GM06990 (cell line): ENCODE measurements at regions not wholly inside any gene's neighbourhood (a gene's known extent, or its start where the extent isn't known, plus 50 kb on each side); places are given as distances from the start of the nearest gene placed in this dataset.

Source experiments
- DNase-seq: peaks from one replicate; pipeline ENCODE4 v3.0.0-alpha.2; 2011; ENCODE audit not compliant: insufficient read length; ENCODE audit errors: extremely low read depth
- H3K27me3 ChIP-seq: replicated peaks from 2 replicates; pipeline ENCODE4 v1.6.0; 2011; ENCODE audit warnings: low read length; ENCODE audit not compliant: control insufficient read depth, insufficient read depth
- H3K36me3 ChIP-seq: 2 replicates; pipeline ENCODE4 v1.5.1; 2011; ENCODE audit warnings: low read length; ENCODE audit not compliant: control insufficient read depth, insufficient read depth
- H3K4me3 ChIP-seq: replicated peaks from 2 replicates; pipeline ENCODE4 v1.5.1; 2011; ENCODE audit warnings: low read depth, mild to moderate bottlenecking, control low read depth, low read length
- CTCF ChIP-seq: IDR thresholded peaks from 2 replicates; pipeline ENCODE4 v1.5.1; 2011; ENCODE audit warnings: low read length, control low read depth, mild to moderate bottlenecking, inconsistent platforms; ENCODE audit not compliant: insufficient read depth, poor library complexity, severe bottlenecking

GRCh38 chr2:51404226-51404625, 372.3 kb upstream of the NRXN1 start:
- no peak for TF ChIP-seq CTCF
- Histone ChIP-seq H3K27me3 (no peaks in the 10 kb centered on the region), H3K36me3 (no peaks in the 10 kb centered on the region), H3K4me3 (no peak overlapping the region)
- DNase-seq = no peak

- no peak for TF ChIP-seq CTCF
- DNase-seq = no peak
- Histone ChIP-seq H3K27me3 (no peaks in the 10 kb centered on the region), H3K4me3 (no peak overlapping the region), H3K36me3 (no peaks in the 10 kb centered on the region)
Measured at GRCh38 chr2:51401546-51401945, 369.6 kb upstream of the NRXN1 start.

GRCh38 chr2:51387235-51387634, 355.3 kb upstream of the NRXN1 start:
- Histone ChIP-seq H3K27me3 (no peaks in the 10 kb centered on the region), H3K4me3 (no peak overlapping the region), H3K36me3 (no peaks in the 10 kb centered on the region)
- TF ChIP-seq CTCF = no peak
- DNase-seq = no peak

GRCh38 chr2:51379997-51380396, 348.1 kb upstream of the NRXN1 start:
- H3K36me3 ChIP-seq = no peaks in the 10 kb centered on the region
- no peak for DNase-seq

GRCh38 chr2:51368250-51368649, 336.3 kb upstream of the NRXN1 start:
- H3K36me3 ChIP-seq = no peaks in the 10 kb centered on the region
- DNase-seq = no peak
- no peak overlapping the region for H3K4me3 ChIP-seq
- H3K27me3 ChIP-seq = no peaks in the 10 kb centered on the region
- no peak for TF ChIP-seq CTCF

More at GRCh38 chr2:51379997-51380396, 348.1 kb upstream of the NRXN1 start:
- Histone ChIP-seq H3K27me3 (no peaks in the 10 kb centered on the region), H3K4me3 (no peak overlapping the region)
- TF ChIP-seq CTCF = no peak

GRCh38 chr2:51350100-51350499, 318.2 kb upstream of the NRXN1 start:
- no peak for TF ChIP-seq CTCF
- Histone ChIP-seq H3K36me3 (no peaks in the 10 kb centered on the region), H3K4me3 (no peak overlapping the region), H3K27me3 (no peaks in the 10 kb centered on the region)
- DNase-seq = no peak
